Heart left ventricle (tissue), 13 donors: ENCODE measurements at regions not wholly inside any gene's neighbourhood (a gene's known extent, or its start where the extent isn't known, plus 50 kb on each side); places are given as distances from the start of the nearest gene placed in this dataset.

Source experiments
- CTCF ChIP-seq, 12 donors: fragments of 200-600 bp; sonication (generic) in 4 of 12; IDR thresholded peaks; one replicate each; pipeline versions ENCODE4 v1.5.0 to v1.8.0; 2018 to 2022; ENCODE audit warnings: antibody characterized with exemption in 12 of 12, mild to moderate bottlenecking in 5 of 12
- POLR2A ChIP-seq, 2 donors: fragments of 450-650 bp; IDR thresholded peaks; one replicate each; pipeline ENCODE4 v1.6.1; 2017; ENCODE audit warnings: antibody characterized with exemption in 2 of 2, mild to moderate bottlenecking in 2 of 2, moderate library complexity in 2 of 2
- donor health status: ischemic (EF 13 %, LVEDD 7.1; RV severe dilation, severe dysfunction).
- donor health status: DM: no; HTN: yes; CAD: no.
- donor health status: DM: no; HTN: no; CAD: no.
- donor health status: ischemic (EF 25% LVEDD 6.9; RV normal size, moderate dysfunction).
- donor health status: ischemic (EF 25% LVEDD 5.7; RV mildly dilated, moderate dysfunction).
- donor health status: ischemic (EF 35%, LVEDD 5.7; RV mildly dilated, moderate dysfunction).
- donor health status: nonischemic (EF 11% LVEDD 7.7; RV severe dilation, severe dysfunction).
- donor health status: DM: yes; HTN: yes; CAD: no.
- donor health status: PGD.
- donor health status: ischemic (EF 29% LVEDD 5.4; RV normal size, mild dysfunction).
- donor health status: nonischemic (EF 23%, LVEDD 6.1; RV moderate dilation, normal function).

GRCh38 chr16:75841517-75841916 is 115.2 kb upstream of the CPHXL start:
- no peak for TF ChIP-seq CTCF (IDR thresholded peaks at IDR 0.05)
- TF ChIP-seq POLR2A (IDR thresholded peaks at IDR 0.05), result no peak
